Kidney (tissue), 13 donors: ENCODE measurements at regions not wholly inside any gene's neighbourhood (a gene's known extent, or its start where the extent isn't known, plus 50 kb on each side); places are given as distances from the start of the nearest gene placed in this dataset.

Experiments
- DNase-seq, 5 donors: peaks; one replicate each; pipeline ENCODE4 v3.0.0-alpha.2; 2013 to 2020
- FAIRE-seq: peaks from 2 replicates; lab custom pipeline; 2012; peaks lifted over from hg19 to GRCh38; lab: Jason Lieb, UNC
- H3K27ac ChIP-seq, 2 donors: one replicate each; pipeline ENCODE4 v1.7.0; 2013; ENCODE audit warnings: low read depth in 2 of 2, low read length in 2 of 2, inconsistent platforms in 1 of 2
- H3K27me3 ChIP-seq: one replicate; pipeline ENCODE4 v1.7.1; 2013; ENCODE audit warnings: low read length, inconsistent platforms; ENCODE audit not compliant: control insufficient read depth, insufficient read depth
- H3K36me3 ChIP-seq, 3 donors: one replicate each; pipeline versions ENCODE4 v1.7.0 to v1.7.1; 2013; ENCODE audit warnings: low read length in 3 of 3, control low read depth in 1 of 3, inconsistent platforms in 1 of 3; ENCODE audit not compliant: insufficient read depth in 3 of 3, control insufficient read depth in 2 of 3
- H3K4me1 ChIP-seq, 3 donors: one replicate each; pipeline versions ENCODE4 v1.7.0 to v1.7.1; 2013; ENCODE audit warnings: low read length in 3 of 3, inconsistent platforms in 1 of 3, low read depth in 1 of 3; ENCODE audit not compliant: control insufficient read depth in 2 of 3, insufficient read depth in 2 of 3
- H3K4me3 ChIP-seq, 3 donors: one replicate each; pipeline versions ENCODE4 v1.7.0 to v1.8.1; 2013; ENCODE audit warnings: low read length in 3 of 3, control low read depth in 1 of 3, inconsistent platforms in 1 of 3
- H3K9ac ChIP-seq, 3 donors: one replicate each; pipeline versions ENCODE4 v1.7.0 to v1.7.1; 2013; ENCODE audit warnings: low read length in 3 of 3, control low read depth in 1 of 3, inconsistent platforms in 1 of 3
- H3K9me3 ChIP-seq, 3 donors: one replicate each; pipeline versions ENCODE4 v1.7.0 to v1.7.1; 2013; ENCODE audit warnings: low read length in 3 of 3, control low read depth in 1 of 3, inconsistent platforms in 1 of 3; ENCODE audit not compliant: control insufficient read depth in 2 of 3, insufficient read depth in 1 of 3
- CTCF ChIP-seq: IDR thresholded peaks from 3 replicates; pipeline ENCODE4 v1.5.1; 2012; ENCODE audit warnings: mild to moderate bottlenecking, moderate library complexity, borderline replicate concordance; ENCODE audit not compliant: insufficient read depth; ENCODE audit errors: extremely low read depth
- intact Hi-C: fragments of 100-400 bp; cut with DNase I; formaldehyde crosslinking; loops from one replicate; pipeline ENCODE4 v1.11.1; 2022
- donor health status: control.
- donor health status: control.
- donor health status: control.
- donor health status: control.
- donor health status: control.
- donor health status: DM: yes; HTN: yes; CAD: no.
- donor health status: Normal renal cell carcinoma (clear cell type).

GRCh38 chr7:153446490-153446889 is 605.7 kb upstream of the DPP6 start:
- H3K4me3 ChIP-seq, result no peak overlapping the region
- DNase-seq, result no peak
- peaks cover 0 to 22% (median 0%) of the 10 kb centered on the region in 3 donors for H3K4me1 ChIP-seq
- FAIRE-seq, result no peak
- H3K27me3 ChIP-seq, result no peaks in the 10 kb centered on the region
- H3K9me3 ChIP-seq, result no peaks in the 10 kb centered on the region
- no peaks in the 10 kb centered on the region for H3K36me3 ChIP-seq
- H3K9ac ChIP-seq, result no peak overlapping the region
- H3K27ac ChIP-seq, result no peak overlapping the region
- TF ChIP-seq CTCF, result no peak
- intact Hi-C loops, result no loop called here

GRCh38 chr7:153447011-153447410 is 605.2 kb upstream of the DPP6 start:
- intact Hi-C loops, result no loop called here
- H3K27ac ChIP-seq, result no peak overlapping the region
- H3K36me3 ChIP-seq, result no peaks in the 10 kb centered on the region
- H3K4me3 ChIP-seq, result no peak overlapping the region
- H3K9ac ChIP-seq, result no peak overlapping the region
- DNase-seq (peak in 4 of 5 donors; percentile 58 to 93 (median 76)), FAIRE-seq (no peak)
- no peaks in the 10 kb centered on the region for H3K9me3 ChIP-seq
- no peaks in the 10 kb centered on the region for H3K27me3 ChIP-seq
- H3K4me1 ChIP-seq, result peaks cover 0 to 20% (median 0%) of the 10 kb centered on the region in 3 donors
- TF ChIP-seq CTCF, result no peak

GRCh38 chr7:153452661-153453060 is 599.5 kb upstream of the DPP6 start:
- no peak for TF ChIP-seq CTCF
- Histone ChIP-seq H3K9ac (no peak overlapping the region), H3K4me1 (no peaks in the 10 kb centered on the region), H3K9me3 (no peaks in the 10 kb centered on the region), H3K4me3 (no peak overlapping the region), H3K27ac (no peak overlapping the region), H3K27me3 (no peaks in the 10 kb centered on the region), H3K36me3 (no peaks in the 10 kb centered on the region)
- DNase-seq (no peak), FAIRE-seq (no peak)
- intact Hi-C loops, result no loop called here

- Histone ChIP-seq H3K27ac (no peak overlapping the region), H3K9ac (no peak overlapping the region), H3K4me1 (no peaks in the 10 kb centered on the region), H3K4me3 (no peak overlapping the region), H3K27me3 (no peaks in the 10 kb centered on the region), H3K9me3 (no peaks in the 10 kb centered on the region), H3K36me3 (no peaks in the 10 kb centered on the region)
- intact Hi-C loops, result no loop called here
- DNase-seq (peak in 4 of 5 donors; percentile 61 to 95 (median 82)), FAIRE-seq (no peak)
- no peak for TF ChIP-seq CTCF
Observed at GRCh38 chr7:153454306-153454705, 597.9 kb upstream of the DPP6 start.
